HEK293T (cell line): ENCODE measurements at regions not wholly inside any gene's neighbourhood (a gene's known extent, or its start where the extent isn't known, plus 50 kb on each side); places are given as distances from the start of the nearest gene placed in this dataset.

Source experiments
- ARNT ChIP-seq: fragments of 450-650 bp; IDR thresholded peaks from 2 replicates; pipeline ENCODE4 v1.6.1; 2017; ENCODE audit warnings: mild to moderate bottlenecking
- CTBP1 ChIP-seq: fragments of 450-650 bp; IDR thresholded peaks from 2 replicates; pipeline ENCODE4 v1.6.1; 2016; ENCODE audit warnings: borderline replicate concordance
- ELF4 ChIP-seq: fragments of 450-650 bp; IDR thresholded peaks from 2 replicates; pipeline ENCODE4 v1.6.1; 2017; ENCODE audit warnings: antibody characterized with exemption
- FOXA1 ChIP-seq: fragments of 450-650 bp; IDR thresholded peaks from 2 replicates; pipeline ENCODE4 v1.6.1; 2016; ENCODE audit warnings: mild to moderate bottlenecking
- FOXM1 ChIP-seq: fragments of 450-650 bp; IDR thresholded peaks from 2 replicates; pipeline ENCODE4 v1.6.1; 2017; ENCODE audit warnings: mild to moderate bottlenecking, borderline replicate concordance
- HDGF ChIP-seq: fragments of 450-650 bp; IDR thresholded peaks from 2 replicates; pipeline ENCODE4 v1.6.1; 2017; ENCODE audit warnings: antibody characterized with exemption, borderline replicate concordance
- LEF1 ChIP-seq: fragments of 450-650 bp; IDR thresholded peaks from 2 replicates; pipeline ENCODE4 v1.6.1; 2017; ENCODE audit warnings: mild to moderate bottlenecking, borderline replicate concordance
- SUZ12 ChIP-seq: fragments of 450-650 bp; IDR thresholded peaks from 2 replicates; pipeline ENCODE4 v1.6.1; 2016; ENCODE audit warnings: mild to moderate bottlenecking

DNA sequence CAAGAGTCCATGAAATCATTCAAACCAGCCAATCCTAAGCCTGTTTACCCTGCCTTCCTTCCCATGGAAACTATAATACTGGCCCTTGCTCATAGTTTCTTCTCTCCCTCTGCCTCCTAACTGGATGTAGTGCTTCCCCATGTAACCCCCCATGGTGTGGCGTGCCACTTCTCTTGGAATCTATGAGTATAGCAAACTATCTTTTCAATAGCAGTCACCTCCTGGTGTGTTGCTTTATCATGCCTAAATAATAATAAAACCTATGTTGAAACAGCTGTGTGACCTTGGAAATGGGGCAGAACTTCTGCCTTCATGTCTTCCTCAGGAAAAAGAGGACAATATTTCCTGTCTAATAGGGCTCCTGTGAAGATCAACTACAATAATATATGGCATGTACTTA, 234.8 kb upstream of the EDNRA start:
- TF ChIP-seq FOXM1 (no peak), FOXA1 (no peak), SUZ12 (no peak), ARNT (no peak), CTBP1 (no peak), LEF1 (no peak), HDGF (no peak), ELF4 (no peak)
